ENCODE measurements at regions not wholly inside any gene's neighbourhood (a gene's known extent, or its start where the extent isn't known, plus 50 kb on each side); places are given as distances from the start of the nearest gene placed in this dataset.

GRCh38 chr12:115043079-115043478 is 359.1 kb upstream of the TBX3 start:
- TF ChIP-seq CTCF (conservative IDR thresholded peaks at IDR 0.05) = no peak
- TF ChIP-seq ZFX (IDR thresholded peaks at IDR 0.05) = no peak

Measured in C4-2B (cell line).